KOPT-K1 (cell line): ENCODE measurements at regions not wholly inside any gene's neighbourhood (a gene's known extent, or its start where the extent isn't known, plus 50 kb on each side); places are given as distances from the start of the nearest gene placed in this dataset.
"Not testable (repeated sequence)": the region's sequence is repeated elsewhere in the genome, so short reads cannot be mapped to it uniquely, and the experiment has no call there.

Experiments
- H3K27ac ChIP-seq: fragments of 200-600 bp; sonication (generic); 2 replicates; pipeline ENCODE4 v1.5.1; 2016; ENCODE audit warnings: antibody characterized with exemption, mild to moderate bottlenecking, low read depth, low read length; ENCODE audit not compliant: poor library complexity, severe bottlenecking
- H3K36me3 ChIP-seq: fragments of 200-600 bp; sonication (generic); 2 replicates; pipeline ENCODE4 v1.5.1; 2017; ENCODE audit warnings: antibody characterized with exemption, mild to moderate bottlenecking, low read length, moderate library complexity; ENCODE audit not compliant: insufficient read depth
- H3K9me3 ChIP-seq: fragments of 200-600 bp; sonication (generic); 2 replicates; pipeline ENCODE4 v1.5.1; 2017; ENCODE audit warnings: antibody characterized with exemption, low read length, mild to moderate bottlenecking; ENCODE audit not compliant: insufficient read depth, poor library complexity, severe bottlenecking

- H3K9me3 ChIP-seq: no peaks in the 10 kb centered on the region
- H3K36me3 ChIP-seq: no peaks in the 10 kb centered on the region
- H3K27ac ChIP-seq: no peak overlapping the region
These were observed 98.4 kb downstream of the ANKRD10 start for GRCh38 chr13:110816500-110816899.

- H3K9me3 ChIP-seq: no peaks in the 10 kb centered on the region
- no peak overlapping the region for H3K27ac ChIP-seq
- H3K36me3 ChIP-seq: no peaks in the 10 kb centered on the region
These were observed 97.7 kb downstream of the ANKRD10 start for GRCh38 chr13:110817143-110817542.

- no peaks in the 10 kb centered on the region for H3K36me3 ChIP-seq
- no peaks in the 10 kb centered on the region for H3K9me3 ChIP-seq
- no peak overlapping the region for H3K27ac ChIP-seq
These were observed 96.1 kb downstream of the ANKRD10 start for GRCh38 chr13:110818747-110819146.

GRCh38 chr13:110819203-110820014 is 95.5 kb downstream of the ANKRD10 start:
- no peaks in the 10 kb centered on the region for H3K9me3 ChIP-seq
- no peak overlapping the region for H3K27ac ChIP-seq
- no peaks in the 10 kb centered on the region for H3K36me3 ChIP-seq

- Histone ChIP-seq H3K27ac (no peak overlapping the region), H3K9me3 (no peaks in the 10 kb centered on the region), H3K36me3 (no peaks in the 10 kb centered on the region)
These were observed 94.5 kb downstream of the ANKRD10 start for GRCh38 chr13:110820322-110820721.

- not testable (repeated sequence) for H3K9me3 ChIP-seq, H3K36me3 ChIP-seq
- H3K27ac ChIP-seq: peak overlapping the region; percentile 51
These were observed 92.8 kb downstream of the ANKRD10 start for GRCh38 chr13:110821837-110822668.

GRCh38 chr13:110822669-110822945 is 92.3 kb downstream of the ANKRD10 start:
- Histone ChIP-seq H3K36me3 (no peaks in the 10 kb centered on the region; the same call in 1 of the 2 replicates), H3K9me3 (no peaks in the 10 kb centered on the region), H3K27ac (peak overlapping the region; percentile 51)

- Histone ChIP-seq H3K9me3 (no peaks in the 10 kb centered on the region), H3K36me3 (no peaks in the 10 kb centered on the region; the same call in 1 of the 2 replicates), H3K27ac (no peak overlapping the region)
These were observed 90.1 kb downstream of the ANKRD10 start for GRCh38 chr13:110824702-110825300.

GRCh38 chr13:110825516-110825915 is 89.4 kb downstream of the ANKRD10 start:
- H3K9me3 ChIP-seq: no peaks in the 10 kb centered on the region
- H3K36me3 ChIP-seq: no peaks in the 10 kb centered on the region; the same call in 1 of the 2 replicates
- H3K27ac ChIP-seq: no peak overlapping the region

GRCh38 chr13:110826101-110826500 is 88.8 kb downstream of the ANKRD10 start:
- H3K36me3 ChIP-seq: no peaks in the 10 kb centered on the region; the same call in 1 of the 2 replicates
- H3K27ac ChIP-seq: no peak overlapping the region
- no peaks in the 10 kb centered on the region for H3K9me3 ChIP-seq

- Histone ChIP-seq H3K9me3 (no peaks in the 10 kb centered on the region), H3K27ac (no peak overlapping the region), H3K36me3 (no peaks in the 10 kb centered on the region; the same call in 1 of the 2 replicates)
These were observed 87.8 kb downstream of the ANKRD10 start for GRCh38 chr13:110826861-110827672.
